K562 (cell line): ENCODE measurements at regions not wholly inside any gene's neighbourhood (a gene's known extent, or its start where the extent isn't known, plus 50 kb on each side); places are given as distances from the start of the nearest gene placed in this dataset.

Experiments
- ATAC-seq: fragments of 200-7000 bp; cut with Tn5 transposase; 3 replicates; pipeline ENCODE4 v1.9.1; 2020; ENCODE audit warnings: moderate library complexity
- BruUV-seq: library from RNA; stranded (reverse); fragments of 400-500 nt; replicated peaks from 2 replicates; lab custom pipeline; 2021; lab: Mats Ljungman, UMichigan
- CTCF ChIA-PET: fragments of 300-600 bp; formaldehyde crosslinking; extraction: SDS; loops from one replicate; lab custom pipeline; 2021; ENCODE audit warnings: low intra/inter-chr PET ratio; lab: Yijun Ruan, JAX
- POLR2A ChIA-PET: fragments of 300-600, 350-650 bp; sonication (Branson Sonifier 250); formaldehyde crosslinking; extraction: SDS; loops from one replicate; lab custom pipeline; 2021; ENCODE audit warnings: antibody characterized with exemption, inconsistent platforms; lab: Yijun Ruan, JAX
- DNase-seq, 4 experiments: peaks; one replicate each; pipeline versions ENCODE4 v3.0.0 to v3.0.0-alpha.2; 2011 to 2018; ENCODE audit warnings: low spot score in 3 of 4, mixed read lengths in 3 of 4; ENCODE audit errors: extremely low read depth in 1 of 4
- FAIRE-seq: peaks from 2 replicates; lab custom pipeline; 2011; peaks lifted over from hg19 to GRCh38; lab: Jason Lieb, UNC
- H2AFZ ChIP-seq: 2 replicates; pipeline ENCODE4 v1.6.0; 2011; ENCODE audit warnings: low read depth, low read length, control low read depth, inconsistent platforms
- H3K27ac ChIP-seq: fragments of 200-600 bp; 3 replicates; pipeline ENCODE4 v1.8.0; 2011; ENCODE audit warnings: low read depth, mild to moderate bottlenecking, control low read depth, inconsistent platforms, low read length, moderate library complexity, mixed read lengths; ENCODE audit errors: extremely low read depth
- H3K27me3 ChIP-seq, 2 experiments: fragments of 300-600 bp in 1 of 2; 2 replicates in 1 of 2; 3 replicates in 1 of 2; pipeline versions ENCODE4 v1.6.0 to v1.8.0; 2011; ENCODE audit warnings: inconsistent platforms in 2 of 2, low read length in 2 of 2, mild to moderate bottlenecking in 1 of 2, mixed read lengths in 1 of 2, moderate library complexity in 1 of 2; ENCODE audit not compliant: control insufficient read depth in 2 of 2, insufficient read depth in 2 of 2
- H3K36me3 ChIP-seq: fragments of 300-600 bp; 3 replicates; pipeline ENCODE4 v1.8.0; 2011; ENCODE audit warnings: mild to moderate bottlenecking, low read length, inconsistent platforms; ENCODE audit not compliant: control insufficient read depth, insufficient read depth
- H3K4me1 ChIP-seq, 2 experiments: fragments of 200-600 bp in 1 of 2; replicated peaks in 1 of 2; 2 replicates in 1 of 2; 3 replicates in 1 of 2; pipeline versions ENCODE4 v1.5.1 to v1.8.0; 2011; ENCODE audit warnings: inconsistent platforms in 2 of 2, low read length in 2 of 2, mild to moderate bottlenecking in 1 of 2, mixed read lengths in 1 of 2, moderate library complexity in 1 of 2; ENCODE audit not compliant: control insufficient read depth in 2 of 2, insufficient read depth in 2 of 2
- H3K4me2 ChIP-seq: 2 replicates; pipeline ENCODE4 v1.6.1; 2011; ENCODE audit warnings: low read length, control low read depth, inconsistent platforms, mixed read lengths; ENCODE audit not compliant: insufficient read depth
- H3K4me3 ChIP-seq: fragments of 200-600 bp; sonication (generic), shearing (Covaris generic); 2 replicates; pipeline ENCODE4 v1.5.1; 2016; ENCODE audit warnings: control low read depth, inconsistent platforms
- H3K79me2 ChIP-seq: fragments of 200-600 bp; 3 replicates; pipeline ENCODE4 v1.8.0; 2011; ENCODE audit warnings: low read length, inconsistent platforms; ENCODE audit not compliant: control insufficient read depth, insufficient read depth
- H3K9ac ChIP-seq, 2 experiments: 2 replicates each; pipeline versions ENCODE4 v1.6.0 to v1.6.1; 2011; ENCODE audit warnings: low read depth in 2 of 2, low read length in 2 of 2, control low read depth in 1 of 2, inconsistent platforms in 1 of 2, mild to moderate bottlenecking in 1 of 2, mixed read lengths in 1 of 2; ENCODE audit not compliant: insufficient read depth in 1 of 2
- H3K9me1 ChIP-seq: one replicate; pipeline ENCODE4 v1.6.0; 2011; ENCODE audit warnings: inconsistent platforms, mild to moderate bottlenecking, low read length, moderate library complexity; ENCODE audit not compliant: control insufficient read depth, insufficient read depth
- H3K9me3 ChIP-seq: replicated peaks from 2 replicates; pipeline ENCODE4 v1.5.1; 2011; ENCODE audit warnings: low read depth, low read length, inconsistent platforms; ENCODE audit not compliant: control insufficient read depth, insufficient read depth
- H4K20me1 ChIP-seq: replicated peaks from 2 replicates; pipeline ENCODE4 v1.6.1; 2011; ENCODE audit warnings: low read length, inconsistent platforms, mixed read lengths; ENCODE audit not compliant: control insufficient read depth, insufficient read depth
- CHD1 ChIP-seq: fragments of 200-600 bp; sonication (generic); IDR thresholded peaks from one replicate; pipeline ENCODE4 v1.6.1; 2012; ENCODE audit warnings: mild to moderate bottlenecking, moderate library complexity, low read length, inconsistent platforms
- RBM25 ChIP-seq: fragments of 200-400 bp; formaldehyde crosslinking; IDR thresholded peaks from 2 replicates; pipeline ENCODE4 v1.6.1; 2018; ENCODE audit warnings: low read length, low read depth, moderate library complexity; ENCODE audit not compliant: severe bottlenecking
- SRSF1 ChIP-seq: fragments of 200-400 bp; formaldehyde crosslinking; IDR thresholded peaks from 2 replicates; pipeline ENCODE4 v1.6.1; 2017; ENCODE audit warnings: mild to moderate bottlenecking, low read depth, low read length, moderate library complexity
- TRIM24 ChIP-seq, 2 experiments: fragments of 450-650 bp; IDR thresholded peaks; 2 replicates each; pipeline ENCODE4 v1.6.1; 2016
- ZNF592 ChIP-seq: fragments of 450-650 bp; IDR thresholded peaks from 2 replicates; pipeline ENCODE4 v1.6.1; 2017; ENCODE audit warnings: antibody characterized with exemption, mild to moderate bottlenecking
- WGBS: fragments of 100-300 bp; shearing (Covaris generic); methylation state at CpG from one replicate; pipeline ENCODE4 v1.1.6; 2016; ENCODE audit warnings: low coverage, mixed read lengths; ENCODE audit not compliant: insufficient coverage; ENCODE audit errors: missing lambda C conversion rate; 5-methylcytosine and 5-hydroxymethylcytosine counted together
- in situ Hi-C: fragments of 300-500 bp; cut with MboI; formaldehyde crosslinking; loops from 4 replicates; pipeline ENCODE4 v1.15.0; 2018; ENCODE audit warnings: inconsistent platforms, mixed read lengths
- intact Hi-C: fragments of 100-400 bp; cut with micrococcal nuclease; formaldehyde crosslinking; loops from 2 replicates; pipeline ENCODE4 v1.14.2; 2022

DNA sequence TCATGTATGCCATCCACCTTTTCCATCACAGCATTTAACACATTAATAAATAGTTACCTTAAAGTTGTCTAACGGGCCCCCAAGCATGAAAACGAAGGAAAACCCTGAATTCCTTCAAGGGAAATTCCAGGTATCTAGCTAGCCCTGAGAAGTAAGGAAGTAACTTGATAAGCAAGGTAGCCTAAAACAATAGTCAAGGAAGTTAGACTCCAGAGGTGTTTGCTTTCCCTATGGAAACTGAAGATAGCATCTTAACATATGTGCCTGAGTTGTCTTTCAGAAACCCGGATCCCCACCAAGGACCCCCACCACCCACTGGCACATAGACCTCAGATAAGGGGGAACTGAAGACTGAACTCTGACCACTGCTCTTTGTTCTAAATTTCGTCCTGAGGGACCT is 127.4 kb downstream of the TBXT start:
- no peak for FAIRE-seq
- WGBS: 0% methylated on average over 4 of the region's 4 CpGs
- no peak overlapping the region for H2AFZ ChIP-seq
- no peak for DNase-seq
- TF ChIP-seq SRSF1 (no peak), ZNF592 (no peak), RBM25 (no peak), CHD1 (no peak), TRIM24 (IDR thresholded peaks at IDR 0.05) (no peak)
- ChIA-PET POLR2A (no interaction called here), CTCF (no interaction called here)
- no peak overlapping the region for H3K4me3 ChIP-seq
- H3K9me1 ChIP-seq: no peaks in the 10 kb centered on the region
- H3K4me1 ChIP-seq: no peaks in the 10 kb centered on the region
- H3K27ac ChIP-seq: no peak overlapping the region
- no peaks in the 10 kb centered on the region for H3K79me2 ChIP-seq
- H3K9ac ChIP-seq: no peak overlapping the region
- no TSS peak for BruUV-seq
- no peaks in the 10 kb centered on the region for H3K36me3 ChIP-seq
- no peak for ATAC-seq
- intact Hi-C loops: no loop called here
- in situ Hi-C loops: no loop called here
- H3K9me3 ChIP-seq: no peaks in the 10 kb centered on the region
- H4K20me1 ChIP-seq: no peaks in the 10 kb centered on the region
- no peaks in the 10 kb centered on the region for H3K27me3 ChIP-seq
- no peak overlapping the region for H3K4me2 ChIP-seq
